ENCODE measurements at regions not wholly inside any gene's neighbourhood (a gene's known extent, or its start where the extent isn't known, plus 50 kb on each side); places are given as distances from the start of the nearest gene placed in this dataset.

DNA sequence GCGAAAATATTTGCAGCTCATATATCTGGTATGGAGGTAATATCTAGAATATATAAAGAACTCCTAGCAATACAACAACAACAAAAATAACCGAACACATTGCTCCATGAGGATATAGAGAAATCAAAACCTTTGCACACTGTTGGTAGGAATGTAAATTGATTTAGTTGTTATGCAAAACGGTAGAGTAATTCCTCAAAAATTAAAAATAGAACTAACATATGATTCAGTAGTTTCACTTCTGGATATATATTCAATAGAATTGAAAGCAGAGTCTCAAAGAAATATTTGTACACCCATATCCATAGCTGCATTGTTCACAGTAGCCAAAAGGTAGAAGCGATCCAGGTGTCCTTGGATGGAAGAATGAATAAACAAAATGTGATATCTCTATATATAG, 203.0 kb upstream of the CNKSR2 start:
- H3K9me3 ChIP-seq: no peaks in the 10 kb centered on the region
- peaks cover 0 to 4% of the 10 kb centered on the region in 2 donors for H3K27me3 ChIP-seq
- DNase-seq: no peak
- intact Hi-C loops (cut with DNase I; ENCODE audit: low total_unique reads): no loop called here
- TF ChIP-seq, protein P1, sequence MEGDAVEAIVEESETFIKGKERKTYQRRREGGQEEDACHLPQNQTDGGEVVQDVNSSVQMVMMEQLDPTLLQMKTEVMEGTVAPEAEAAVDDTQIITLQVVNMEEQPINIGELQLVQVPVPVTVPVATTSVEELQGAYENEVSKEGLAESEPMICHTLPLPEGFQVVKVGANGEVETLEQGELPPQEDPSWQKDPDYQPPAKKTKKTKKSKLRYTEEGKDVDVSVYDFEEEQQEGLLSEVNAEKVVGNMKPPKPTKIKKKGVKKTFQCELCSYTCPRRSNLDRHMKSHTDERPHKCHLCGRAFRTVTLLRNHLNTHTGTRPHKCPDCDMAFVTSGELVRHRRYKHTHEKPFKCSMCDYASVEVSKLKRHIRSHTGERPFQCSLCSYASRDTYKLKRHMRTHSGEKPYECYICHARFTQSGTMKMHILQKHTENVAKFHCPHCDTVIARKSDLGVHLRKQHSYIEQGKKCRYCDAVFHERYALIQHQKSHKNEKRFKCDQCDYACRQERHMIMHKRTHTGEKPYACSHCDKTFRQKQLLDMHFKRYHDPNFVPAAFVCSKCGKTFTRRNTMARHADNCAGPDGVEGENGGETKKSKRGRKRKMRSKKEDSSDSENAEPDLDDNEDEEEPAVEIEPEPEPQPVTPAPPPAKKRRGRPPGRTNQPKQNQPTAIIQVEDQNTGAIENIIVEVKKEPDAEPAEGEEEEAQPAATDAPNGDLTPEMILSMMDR (IDR thresholded peaks at IDR 0.05): no peak
- no peak for TF ChIP-seq POLR2A (IDR thresholded peaks at IDR 0.05)
- no peaks in the 10 kb centered on the region for H3K4me1 ChIP-seq
- H3K4me3 ChIP-seq: no peak overlapping the region
- H3K36me3 ChIP-seq: no peaks in the 10 kb centered on the region
- H3K27ac ChIP-seq: no peak overlapping the region

DNA sequence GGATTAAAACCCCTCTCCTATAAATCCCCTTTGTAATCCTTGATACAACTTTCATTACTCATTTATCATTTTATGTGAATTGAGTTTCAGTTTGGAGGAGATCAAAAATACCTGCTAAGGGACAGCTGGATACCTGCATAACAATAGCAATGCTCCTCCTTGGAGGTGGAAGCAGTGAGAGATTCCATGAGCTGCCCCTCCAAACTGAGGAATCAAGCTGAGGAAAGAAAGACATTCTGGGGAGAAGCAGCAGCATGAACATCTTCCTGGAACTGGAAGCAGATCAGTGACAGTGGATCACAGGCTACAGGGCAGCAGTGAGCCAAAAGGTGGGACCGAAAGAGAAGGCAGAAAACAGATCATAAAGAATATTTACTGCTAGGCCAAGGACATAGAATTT, 199.8 kb upstream of the CNKSR2 start:
- H3K27ac ChIP-seq: no peak overlapping the region
- H3K4me3 ChIP-seq: no peak overlapping the region
- no peaks in the 10 kb centered on the region for H3K4me1 ChIP-seq
- DNase-seq: no peak
- no peak for TF ChIP-seq POLR2A (IDR thresholded peaks at IDR 0.05)
- TF ChIP-seq, protein P1 (IDR thresholded peaks at IDR 0.05): no peak
- H3K36me3 ChIP-seq: no peaks in the 10 kb centered on the region
- H3K27me3 ChIP-seq: peaks cover 0 to 4% of the 10 kb centered on the region in 2 donors
- no peaks in the 10 kb centered on the region for H3K9me3 ChIP-seq
- intact Hi-C loops (cut with DNase I; ENCODE audit: low total_unique reads): no loop called here

DNA sequence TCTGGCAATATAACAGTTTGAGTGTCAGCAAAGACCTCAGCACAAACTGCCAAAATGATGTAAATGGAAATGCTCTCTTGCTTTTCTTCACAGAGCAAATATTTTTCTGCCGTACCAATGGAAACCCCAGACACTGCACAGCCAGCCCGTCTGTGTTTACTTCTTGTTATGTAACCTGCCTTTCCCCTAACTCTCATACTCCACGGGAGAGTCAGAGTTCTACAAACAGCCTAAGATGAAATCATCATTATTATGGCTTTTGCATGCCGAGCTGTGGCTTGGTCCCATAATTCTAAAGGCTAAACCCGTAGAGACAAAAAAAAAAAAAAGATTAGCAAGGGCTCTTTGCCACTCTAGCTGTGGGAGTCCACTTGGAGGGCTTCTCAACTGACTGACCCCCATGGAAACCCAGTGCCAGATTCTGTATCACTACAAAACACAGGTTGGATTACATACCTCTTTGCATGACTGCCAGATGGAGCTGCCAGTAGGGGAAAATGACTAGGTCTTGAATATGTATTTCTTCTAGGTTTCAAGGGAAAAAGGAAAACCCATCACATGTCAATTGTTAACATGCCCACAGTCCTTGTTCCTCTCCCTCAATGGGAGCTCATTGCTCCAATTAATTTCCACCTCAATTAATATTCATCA, 197.2 kb upstream of the CNKSR2 start:
- TF ChIP-seq, protein P1 (IDR thresholded peaks at IDR 0.05): no peak
- TF ChIP-seq POLR2A (IDR thresholded peaks at IDR 0.05): no peak
- Histone ChIP-seq H3K36me3 (no peaks in the 10 kb centered on the region), H3K4me1 (no peaks in the 10 kb centered on the region), H3K9me3 (no peaks in the 10 kb centered on the region), H3K4me3 (no peak overlapping the region), H3K27ac (no peak overlapping the region), H3K27me3 (no peaks in the 10 kb centered on the region)
- intact Hi-C loops (cut with DNase I; ENCODE audit: low total_unique reads): no loop called here
- no peak for DNase-seq

DNA sequence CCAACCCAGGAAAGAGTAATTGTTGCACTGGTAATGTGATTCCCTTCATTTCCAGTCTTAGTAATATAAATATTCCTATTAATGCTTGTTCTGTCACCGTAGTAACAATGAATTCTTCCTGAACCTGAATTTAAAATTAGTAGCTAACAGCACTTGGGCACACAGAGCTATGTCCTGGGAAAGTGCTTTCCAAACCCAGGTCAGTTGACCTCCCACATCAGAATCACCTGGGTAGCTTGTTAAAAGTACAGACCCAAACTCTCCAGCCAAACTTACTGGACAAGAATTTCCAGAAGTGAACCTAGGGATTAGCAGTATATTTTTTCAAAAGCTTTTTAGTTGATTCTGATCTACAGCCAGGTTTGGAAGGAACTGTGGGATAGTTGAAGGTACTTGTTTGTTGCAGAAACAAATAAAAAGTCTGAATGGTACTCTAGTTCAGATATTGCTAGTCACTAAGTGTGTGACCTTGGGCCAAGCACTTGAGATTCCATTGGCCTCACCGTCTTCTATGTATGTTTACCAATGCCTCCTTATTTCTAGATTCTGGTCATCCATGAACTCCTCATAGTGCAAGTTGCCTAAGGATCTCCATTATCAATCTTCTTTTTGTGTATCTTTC, 192.9 kb upstream of the CNKSR2 start:
- no peaks in the 10 kb centered on the region for H3K9me3 ChIP-seq
- H3K36me3 ChIP-seq: no peaks in the 10 kb centered on the region
- H3K4me3 ChIP-seq: no peak overlapping the region
- H3K4me1 ChIP-seq: no peaks in the 10 kb centered on the region
- H3K27me3 ChIP-seq: no peaks in the 10 kb centered on the region
- TF ChIP-seq, protein P1 (IDR thresholded peaks at IDR 0.05): no peak
- TF ChIP-seq POLR2A (IDR thresholded peaks at IDR 0.05): no peak
- DNase-seq: no peak
- H3K27ac ChIP-seq: no peak overlapping the region
- intact Hi-C loops (cut with DNase I; ENCODE audit: low total_unique reads): no loop called here

DNA sequence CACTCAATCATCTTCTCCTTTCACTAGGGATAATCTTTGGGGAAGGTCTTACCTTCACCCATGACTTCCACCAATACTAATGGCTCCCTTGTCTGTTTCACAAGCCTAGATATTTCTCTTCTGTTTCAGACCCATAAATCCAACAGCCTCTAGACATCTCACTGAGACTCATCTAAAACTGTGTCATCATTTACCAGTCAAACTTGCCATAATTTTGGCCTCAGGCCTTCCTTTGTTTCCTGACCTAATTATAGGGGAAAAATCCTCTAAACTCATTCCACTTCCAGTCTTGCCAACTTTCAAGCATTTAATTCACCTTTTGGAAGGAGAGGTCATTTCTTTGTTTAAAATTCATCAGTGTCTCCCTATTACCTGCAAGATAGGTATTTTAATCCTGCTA, 181.0 kb upstream of the CNKSR2 start:
- Histone ChIP-seq H3K9me3 (no peaks in the 10 kb centered on the region), H3K27me3 (no peaks in the 10 kb centered on the region), H3K36me3 (no peaks in the 10 kb centered on the region), H3K4me1 (no peaks in the 10 kb centered on the region), H3K27ac (no peak overlapping the region), H3K4me3 (no peak overlapping the region)
- no peak for TF ChIP-seq POLR2A (IDR thresholded peaks at IDR 0.05)
- TF ChIP-seq, protein P1 (IDR thresholded peaks at IDR 0.05): no peak
- DNase-seq: no peak
- intact Hi-C loops (cut with DNase I; ENCODE audit: low total_unique reads): no loop called here
